Hepatic stellate cell (primary cell): ENCODE measurements at regions not wholly inside any gene's neighbourhood (a gene's known extent, or its start where the extent isn't known, plus 50 kb on each side); places are given as distances from the start of the nearest gene placed in this dataset.
"Not testable (repeated sequence)": the region's sequence is repeated elsewhere in the genome, so short reads cannot be mapped to it uniquely, and the experiment has no call there.

Experiments
- DNase-seq: peaks from one replicate; pipeline ENCODE4 v3.0.0; 2011; ENCODE audit warnings: low spot score

DNA sequence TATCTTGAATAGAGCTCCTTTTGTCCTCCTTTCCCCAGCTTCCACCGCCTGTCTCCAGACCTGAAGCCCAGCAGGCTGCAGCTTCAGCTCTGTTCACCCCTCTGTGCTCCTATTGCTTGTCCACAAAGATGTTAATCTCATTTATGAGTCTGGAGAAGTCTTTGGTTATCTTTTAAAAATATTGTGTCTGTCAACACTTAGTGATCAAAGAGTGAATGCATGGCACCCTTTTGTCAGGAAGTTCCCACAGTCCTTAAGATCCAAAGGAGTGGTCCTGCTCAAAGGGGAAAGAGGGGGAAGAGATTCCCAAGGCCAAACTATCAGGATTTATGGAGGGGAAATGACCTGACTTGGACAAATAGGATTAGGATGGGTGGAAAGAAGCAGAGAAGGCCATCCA is 118.9 kb downstream of the ACAA2 start:
- no peak for DNase-seq

DNA sequence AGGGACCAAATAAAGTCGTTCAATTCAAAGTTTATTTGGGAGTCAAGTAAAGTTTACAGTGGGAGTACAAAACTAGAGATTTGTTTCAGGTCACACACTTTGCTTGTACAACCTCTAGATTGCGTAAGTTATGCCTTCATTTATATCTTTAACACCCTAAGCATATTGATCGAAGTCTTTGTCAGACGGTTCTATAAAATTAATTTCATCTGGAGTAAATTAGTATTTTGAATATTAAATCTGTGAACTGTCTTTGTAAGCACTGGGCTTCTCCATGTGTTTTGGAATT is 119.7 kb downstream of the ACAA2 start:
- no peak for DNase-seq

DNA sequence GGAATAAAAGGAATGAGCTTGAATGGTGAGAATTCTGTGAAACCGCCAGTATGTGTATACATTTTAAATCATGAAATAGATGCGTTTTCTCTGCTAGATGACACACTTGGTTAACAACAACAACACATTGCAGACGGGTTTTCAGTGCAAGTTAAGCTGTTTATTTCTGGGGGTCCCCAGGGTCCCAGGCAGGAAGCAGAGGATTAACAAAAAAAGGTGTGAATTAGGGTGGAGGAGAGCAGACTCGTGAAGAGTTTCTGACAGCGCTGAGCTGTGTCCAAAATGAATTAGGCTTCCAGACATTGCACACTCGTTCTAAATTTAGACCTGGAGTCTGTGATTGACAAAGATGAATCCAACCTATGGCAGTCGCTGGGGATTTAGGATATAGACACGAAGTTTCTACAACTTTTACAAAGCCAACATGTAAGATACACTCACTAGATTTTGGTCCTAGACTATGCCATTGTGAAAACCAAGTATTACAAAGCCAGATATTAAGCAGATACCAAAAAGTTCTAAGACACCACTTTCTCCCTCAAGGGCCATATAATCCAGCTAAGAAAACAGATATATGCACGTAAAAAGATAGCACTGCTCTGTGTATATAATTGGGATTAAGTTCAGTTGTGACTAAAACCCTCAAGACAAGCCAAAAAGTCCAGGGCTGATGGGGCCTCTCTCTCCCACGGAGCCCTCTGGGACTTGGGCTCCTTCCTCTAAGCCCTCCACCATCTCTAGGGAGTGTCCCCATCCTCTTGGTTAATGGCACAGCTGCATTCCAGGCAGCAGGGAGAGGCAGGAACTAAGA is 120.2 kb downstream of the ACAA2 start:
- no peak for DNase-seq

DNA sequence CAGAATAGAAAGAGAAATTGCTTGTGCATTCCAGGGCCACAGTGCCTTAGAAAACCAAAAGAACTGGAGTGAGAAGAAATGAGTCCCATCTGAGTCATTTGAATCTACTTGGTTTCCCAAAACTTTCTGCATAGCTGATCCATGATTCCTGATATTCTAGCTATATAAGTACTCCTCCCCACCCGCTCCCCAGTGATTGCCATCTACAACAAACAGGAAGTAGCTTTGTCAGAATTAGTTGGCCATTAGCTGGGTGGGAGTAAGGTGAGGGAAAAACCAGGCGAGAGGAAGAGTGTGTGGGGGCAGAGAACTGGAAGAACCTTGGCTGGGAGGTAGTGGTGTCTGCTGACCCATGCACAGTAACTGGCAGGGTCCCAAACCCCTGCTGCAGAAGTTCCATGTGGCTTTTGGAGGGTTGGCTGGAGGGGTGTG is 122.1 kb downstream of the ACAA2 start:
- DNase-seq = peak; percentile 70

DNA sequence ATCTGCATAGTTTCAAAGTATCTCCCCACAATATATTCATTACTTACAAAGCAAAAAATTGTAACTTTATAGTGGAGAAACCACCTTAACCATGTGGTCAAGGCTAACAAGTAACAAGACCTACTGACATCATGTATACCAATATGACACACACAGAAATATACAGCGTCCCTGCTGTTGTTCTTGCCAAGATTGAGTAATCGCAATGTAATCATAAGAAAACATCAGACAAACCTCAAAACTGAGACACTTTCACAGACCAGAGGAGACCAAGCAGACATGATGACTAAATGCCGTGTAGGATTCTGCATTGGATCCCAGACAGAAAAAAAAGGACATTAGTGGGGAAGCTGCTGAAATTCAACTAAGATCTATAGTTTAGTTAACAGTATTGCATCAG is 123.0 kb downstream of the ACAA2 start:
- peak; percentile 51 for DNase-seq

DNA sequence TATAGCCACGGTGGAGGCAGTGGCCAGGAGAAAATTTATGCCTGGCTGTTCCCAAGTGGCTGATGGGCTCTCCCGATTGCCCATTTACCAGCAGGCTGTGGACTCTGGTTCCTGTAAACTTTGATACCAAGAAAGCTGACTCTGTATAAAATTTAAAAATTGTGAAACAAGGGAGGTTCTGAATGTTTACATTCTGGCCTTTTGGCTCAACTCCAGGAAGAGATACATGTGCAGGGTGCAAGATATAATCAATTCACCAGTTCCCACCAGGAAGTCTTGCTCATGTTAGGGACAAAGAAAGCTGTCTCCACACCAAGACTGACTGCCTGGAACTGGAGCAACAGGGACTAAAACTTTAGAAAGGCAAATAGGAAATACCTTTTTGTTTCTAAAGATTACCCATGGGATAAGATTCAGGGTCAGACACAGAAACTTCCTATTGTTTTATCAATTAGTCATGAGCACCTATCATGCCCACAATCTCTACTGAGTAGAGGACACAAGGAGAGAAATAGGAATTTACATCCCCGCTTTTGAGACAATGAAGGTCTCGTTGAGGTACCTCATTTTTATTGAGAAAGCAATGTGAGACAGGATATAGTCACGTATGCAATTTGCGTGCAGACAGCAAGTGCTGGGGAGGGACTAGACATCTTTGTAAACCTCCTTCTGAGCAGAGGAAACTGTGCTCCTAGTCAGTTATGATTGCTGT is 123.5 kb downstream of the LIPG start:
- no peak for DNase-seq

DNA sequence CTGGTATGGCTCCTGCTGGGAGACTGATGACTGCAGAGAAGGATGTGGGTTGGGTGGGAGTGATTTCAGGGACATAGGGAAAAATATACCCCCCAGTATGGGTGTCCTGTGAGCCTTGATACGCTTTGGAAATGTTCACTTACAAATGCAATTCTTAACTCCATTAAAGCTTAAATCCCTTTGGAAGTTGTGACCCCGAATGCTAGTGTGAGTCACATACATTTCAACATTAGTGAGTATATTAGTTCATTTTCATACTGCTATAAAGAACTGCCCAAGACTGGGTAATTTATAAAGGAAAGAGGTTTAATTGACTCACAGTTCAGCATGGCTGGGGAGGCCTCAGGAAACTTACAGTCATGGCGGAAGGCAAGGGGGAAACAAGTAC is 120.9 kb downstream of the LIPG start:
- DNase-seq = not testable (repeated sequence)

DNA sequence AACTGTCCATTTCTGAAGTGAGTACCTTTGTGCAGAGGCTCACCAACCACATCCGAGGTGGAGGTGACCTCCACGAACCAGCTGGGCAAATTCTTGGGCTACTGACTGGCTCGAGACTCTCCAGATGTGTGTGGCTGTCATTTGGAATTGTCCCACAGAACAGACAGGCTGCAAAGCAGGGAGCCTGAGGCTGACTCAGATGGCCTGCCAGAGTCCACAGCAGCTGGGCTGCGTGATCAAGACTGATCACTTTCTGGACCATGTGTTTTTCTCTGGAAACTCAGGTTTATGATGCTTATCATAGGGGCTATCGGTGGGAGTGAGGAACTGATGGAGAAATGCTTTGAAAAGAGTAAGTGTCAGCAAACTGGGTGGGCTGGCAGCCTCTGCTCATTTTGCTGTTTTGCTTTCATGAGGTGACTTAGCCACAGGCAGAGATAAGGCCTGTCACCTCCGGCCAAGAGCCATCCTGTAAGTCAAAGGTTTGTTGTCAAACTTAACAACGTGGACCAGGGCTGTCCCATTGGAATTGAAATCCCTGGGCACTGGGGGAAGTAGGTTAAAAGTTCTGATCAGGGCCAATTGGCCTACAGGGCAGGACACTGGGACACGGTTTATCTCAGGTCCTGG is 120.4 kb downstream of the LIPG start:
- no peak for DNase-seq

DNA sequence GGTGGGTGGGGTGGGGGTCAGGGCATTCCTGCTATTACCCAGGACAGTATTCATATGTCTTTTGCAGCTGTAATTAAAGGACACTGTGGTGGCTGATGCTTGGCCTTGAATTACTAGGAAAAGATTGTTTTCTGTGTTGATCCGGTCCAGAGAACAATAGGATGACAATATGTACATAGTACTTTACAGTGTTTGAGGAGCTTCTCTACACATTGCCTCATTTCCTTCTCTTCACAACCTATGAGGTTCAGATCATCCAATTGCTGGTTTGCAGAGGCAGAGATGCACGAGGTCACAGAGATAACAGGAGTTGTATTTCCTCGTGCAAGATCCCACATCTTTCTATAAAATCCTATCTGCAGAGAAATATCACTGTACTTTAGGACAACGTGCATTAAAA is 119.5 kb downstream of the LIPG start:
- no peak for DNase-seq

DNA sequence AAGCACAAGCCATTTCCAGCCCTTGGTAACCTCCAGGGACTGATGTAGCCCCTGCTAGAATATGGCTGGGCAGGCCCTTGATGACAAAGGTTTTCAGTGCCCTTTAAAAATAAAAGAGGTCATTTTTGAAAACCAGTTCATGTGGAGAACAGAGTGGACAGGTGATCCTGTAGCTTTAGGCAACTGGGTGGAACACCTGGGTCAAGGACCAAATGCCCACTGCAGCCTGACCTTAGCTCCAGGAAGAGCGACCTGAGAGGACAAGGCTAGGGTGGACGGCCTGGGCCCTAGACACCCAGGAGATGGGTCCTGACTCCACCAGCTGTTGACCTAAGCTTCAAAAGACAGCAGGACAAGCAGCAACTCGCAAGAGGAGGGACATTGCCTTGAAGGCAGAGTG is 116.6 kb downstream of the LIPG start:
- DNase-seq = no peak

DNA sequence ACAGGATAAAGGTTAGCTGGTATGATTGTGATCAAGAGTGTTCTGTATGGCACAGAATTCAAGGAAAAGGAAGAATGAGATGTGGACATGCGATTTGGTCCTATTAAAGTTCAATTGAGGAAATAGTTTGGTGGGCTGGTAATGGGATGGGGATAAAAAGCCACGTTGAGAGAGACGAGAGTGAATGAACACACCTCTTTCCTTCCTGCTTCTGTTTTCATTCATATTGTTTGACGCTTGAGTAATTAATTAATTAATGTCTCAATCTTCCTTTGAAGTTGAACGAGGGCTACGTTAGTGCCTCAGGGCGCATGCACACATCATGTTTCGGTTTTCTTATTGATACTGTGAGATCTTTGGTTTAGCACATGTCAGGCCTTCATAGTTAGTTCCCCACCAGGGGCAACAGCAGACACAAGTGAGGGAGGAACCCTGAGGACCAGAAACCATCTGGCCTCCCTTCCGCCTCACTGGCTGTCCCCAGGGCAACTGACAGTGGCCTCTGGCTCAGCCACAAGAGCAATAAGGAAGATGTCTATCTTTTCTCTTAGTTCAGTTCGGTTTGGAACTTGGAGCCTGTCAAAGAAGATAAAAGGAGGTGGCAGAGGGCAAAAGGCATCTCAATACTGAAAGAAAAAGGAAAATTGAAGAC is 116.0 kb downstream of the LIPG start:
- DNase-seq = no peak

DNA sequence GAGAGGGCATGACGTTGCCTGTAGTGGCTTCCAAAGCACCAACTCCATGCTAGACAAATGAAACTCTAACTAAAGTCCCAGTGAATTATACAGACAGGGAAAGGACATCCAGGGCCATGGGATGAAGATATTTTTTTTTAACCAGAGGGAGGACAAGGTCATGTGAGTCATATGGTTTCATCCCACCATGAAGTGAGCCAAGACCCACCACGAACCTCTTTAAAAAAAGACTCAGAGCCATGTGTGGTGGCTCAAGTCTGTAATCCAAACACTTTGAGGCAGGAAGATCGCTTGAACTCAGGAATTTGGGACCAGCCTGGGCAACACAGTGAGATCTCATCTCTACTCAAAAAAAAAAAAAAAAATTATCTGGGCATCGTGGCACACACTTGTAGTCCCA is 115.2 kb downstream of the LIPG start:
- no peak for DNase-seq

DNA sequence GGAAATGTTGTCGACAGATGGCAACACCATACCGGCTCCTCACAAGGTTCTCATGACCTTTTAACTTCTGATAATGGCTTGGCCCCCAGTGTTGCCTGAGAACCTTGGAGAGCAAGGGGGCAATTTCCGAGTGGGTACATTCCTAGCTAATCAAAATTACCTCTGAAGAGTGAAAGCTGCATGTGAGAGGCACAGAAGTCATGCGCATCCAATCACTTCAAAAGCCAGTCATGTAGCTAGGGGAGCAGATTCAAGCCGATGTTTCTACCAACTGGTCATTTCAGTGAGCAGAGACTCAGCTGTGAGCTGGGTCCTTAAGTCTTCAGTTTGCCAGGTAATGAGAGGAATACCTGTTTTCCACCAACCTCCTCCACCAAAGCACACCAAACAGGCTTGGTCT is 111.4 kb downstream of the LIPG start:
- no peak for DNase-seq

DNA sequence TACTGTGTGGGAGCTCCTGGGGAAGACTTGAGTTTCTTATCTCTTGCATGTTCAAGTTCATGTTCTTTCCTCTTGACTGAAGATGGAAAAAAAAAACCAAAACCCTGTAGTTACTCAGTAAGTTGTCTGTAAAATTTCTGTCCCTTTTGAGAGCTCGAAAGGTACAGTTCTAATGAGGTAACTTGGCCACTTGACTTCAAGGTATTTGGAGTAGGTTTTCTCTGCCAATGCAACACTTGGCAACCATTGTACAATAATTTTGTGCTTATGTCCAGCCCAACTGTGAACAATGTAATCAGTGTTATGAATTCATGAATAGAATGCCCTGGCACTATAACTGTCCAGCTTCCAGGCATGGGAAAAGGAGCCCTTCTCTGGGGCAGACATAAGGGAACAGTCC is 111.0 kb downstream of the LIPG start:
- no peak for DNase-seq

DNA sequence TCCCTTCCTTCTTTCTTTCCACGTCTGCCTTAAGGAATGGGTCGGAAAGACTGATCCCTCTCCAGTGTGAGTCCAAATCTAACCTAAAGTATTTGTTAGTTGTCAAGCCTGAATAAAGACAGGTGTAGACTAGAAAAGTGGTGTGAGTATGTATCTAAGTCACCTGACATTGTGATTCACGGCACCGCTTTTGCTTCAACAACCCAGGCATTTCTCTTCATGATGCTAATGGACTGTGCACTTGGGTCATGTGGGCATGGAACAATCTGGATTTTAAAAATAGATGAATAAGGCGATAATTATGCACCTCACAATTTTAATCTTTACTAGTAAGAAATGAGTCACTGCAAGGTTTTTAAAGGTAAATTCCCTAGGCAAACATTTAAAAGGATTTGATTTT is 107.5 kb downstream of the LIPG start:
- no peak for DNase-seq

DNA sequence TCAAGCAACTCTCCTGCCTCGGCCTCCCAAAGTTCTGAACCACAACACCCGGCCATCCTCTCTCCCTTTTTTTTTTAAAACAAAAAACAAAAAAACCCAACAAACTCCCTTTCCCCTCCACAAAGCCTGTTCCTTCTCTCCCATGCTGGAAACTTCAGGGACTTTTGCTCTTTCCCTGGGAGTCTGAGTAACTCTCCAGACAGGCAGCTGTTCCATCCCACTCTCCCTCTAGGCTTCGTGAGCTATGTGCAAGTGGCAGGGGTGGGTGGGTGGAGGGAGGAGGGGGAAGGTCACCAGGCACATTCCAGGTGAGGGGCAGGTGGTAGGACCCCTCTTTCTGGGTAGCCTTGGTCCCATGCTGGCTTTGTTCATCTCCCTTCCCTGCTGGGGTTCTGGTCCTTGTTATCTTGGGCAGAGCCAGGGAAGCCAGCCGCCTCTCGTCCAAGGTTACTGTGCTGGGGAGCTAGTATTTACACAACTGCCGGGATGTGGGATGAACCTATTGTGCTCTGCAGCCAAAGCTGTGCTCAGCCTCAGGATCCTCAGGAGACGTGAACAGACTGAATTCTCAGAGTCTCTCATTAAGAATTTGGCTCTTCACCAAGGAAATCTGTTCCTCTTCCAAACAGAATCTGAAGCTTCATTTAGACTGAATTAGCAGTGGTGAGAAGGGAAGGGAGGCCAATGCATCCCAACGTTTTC is 106.9 kb downstream of the LIPG start:
- DNase-seq = no peak

DNA sequence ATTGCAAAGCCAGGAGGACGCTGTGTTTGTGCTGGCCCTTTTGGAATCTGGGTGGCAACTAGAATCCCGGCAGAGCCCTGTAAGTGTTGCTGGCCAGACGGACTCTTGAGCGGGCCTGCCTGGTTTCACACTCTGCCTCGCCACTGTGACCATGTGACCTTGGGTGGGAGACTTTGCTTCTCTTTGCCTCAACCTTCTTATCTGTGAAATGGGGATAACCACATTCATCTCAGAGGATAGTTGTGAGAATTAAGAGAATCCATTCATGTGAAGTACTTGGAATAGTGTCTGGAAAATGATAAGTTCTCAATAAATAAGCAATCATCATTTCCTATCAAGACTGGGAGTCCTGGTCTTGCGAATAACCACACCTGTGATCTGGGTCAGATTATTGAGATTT is 105.6 kb downstream of the LIPG start:
- DNase-seq = no peak

DNA sequence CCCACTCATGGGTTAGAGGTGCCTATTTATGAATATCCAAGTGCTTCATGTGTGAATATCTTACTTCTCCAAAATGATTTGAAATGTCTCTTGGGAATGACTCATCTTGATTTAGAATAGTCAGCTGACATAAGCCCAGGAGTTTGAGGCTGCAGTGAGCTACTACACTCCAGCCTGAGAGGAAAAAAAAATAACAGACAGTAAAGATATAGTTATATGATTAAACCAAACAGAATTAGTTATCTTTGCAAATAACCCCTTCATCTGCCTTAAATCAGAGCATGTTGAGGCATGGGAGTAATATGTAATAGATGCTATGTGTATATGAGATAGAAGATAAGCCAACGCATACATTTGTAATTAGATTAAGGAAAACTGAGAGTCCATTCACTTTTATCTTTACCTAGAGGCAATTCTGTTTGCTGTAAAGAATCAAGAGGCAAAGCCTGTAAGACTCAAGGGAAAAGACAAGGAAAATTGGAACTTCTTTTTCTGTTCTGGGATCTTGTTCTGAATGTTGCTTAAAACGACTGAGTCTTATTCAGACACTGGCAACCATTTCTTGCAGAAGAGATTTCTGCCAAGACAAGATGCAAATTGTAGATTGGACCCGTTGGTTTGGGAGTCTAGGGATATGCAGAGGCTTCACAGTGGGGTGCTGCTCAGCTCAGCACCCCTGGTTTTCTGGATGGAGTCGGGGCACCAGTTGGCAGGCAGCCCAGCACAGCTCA is 104.4 kb downstream of the LIPG start:
- no peak for DNase-seq

DNA sequence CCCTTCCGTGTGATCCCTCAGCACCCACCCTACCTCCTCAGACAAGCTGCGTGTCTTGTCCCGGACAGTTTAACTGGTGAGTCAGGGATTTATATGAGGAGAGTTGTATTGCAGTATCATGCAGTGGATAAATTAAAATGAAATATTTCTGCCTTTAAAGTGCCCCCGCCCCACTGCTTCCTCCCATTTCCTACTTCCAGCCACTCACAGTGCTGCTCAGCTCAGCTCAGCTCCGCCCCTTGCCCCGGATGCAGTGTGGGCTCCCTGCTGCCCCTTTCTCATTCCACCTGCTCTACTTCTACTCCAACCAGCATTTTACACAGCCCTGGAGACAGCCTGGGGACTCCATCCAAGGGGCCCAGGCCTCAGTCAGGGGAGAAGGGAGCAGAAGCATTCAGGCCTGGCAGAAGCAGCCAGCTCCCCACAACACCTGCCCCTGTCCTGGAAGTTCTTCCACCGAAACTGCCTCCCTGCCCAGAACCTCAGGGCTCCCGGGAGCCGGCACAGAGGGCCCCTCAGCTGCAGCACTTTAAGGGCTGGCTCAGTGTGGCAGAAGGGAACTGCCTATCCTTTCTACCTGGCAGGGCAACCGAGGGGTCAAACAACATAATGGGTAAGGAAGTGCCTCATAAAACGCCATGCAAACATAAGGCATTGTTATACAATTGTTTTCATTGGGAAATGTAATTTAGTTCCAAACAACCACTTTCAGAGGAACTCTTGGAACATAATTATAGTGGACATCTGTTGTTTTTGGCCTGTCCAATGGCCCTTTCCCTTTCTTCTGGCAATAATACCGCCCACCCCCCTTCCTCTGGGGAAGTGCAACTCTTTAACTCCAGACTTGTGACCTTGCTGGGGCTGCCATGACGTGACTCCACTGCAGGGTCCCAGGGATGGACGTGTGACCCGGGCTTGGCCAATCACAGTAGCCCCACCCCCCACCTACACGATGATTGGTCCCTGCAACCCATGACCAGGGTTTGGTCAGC is 102.3 kb downstream of the LIPG start:
- DNase-seq = no peak

DNA sequence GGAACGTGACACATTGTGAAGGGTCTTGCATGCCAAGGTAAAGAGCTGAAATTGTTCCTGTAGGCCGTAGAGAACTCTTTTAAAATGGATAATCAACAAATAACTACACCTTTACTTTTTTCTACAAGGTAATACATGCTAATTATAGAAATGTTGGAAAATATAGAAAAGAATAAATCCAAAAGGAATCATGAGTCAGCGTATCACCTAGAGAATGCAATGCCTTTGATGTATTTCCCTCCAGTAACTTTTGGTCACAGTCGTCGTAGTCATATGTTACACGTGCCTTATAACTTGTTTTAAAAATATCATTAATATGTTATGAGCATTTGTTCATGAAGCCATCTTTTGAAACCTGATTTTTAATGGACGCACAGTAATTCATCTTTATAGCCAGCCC is 100.6 kb downstream of the LIPG start:
- no peak for DNase-seq
